Esophagus squamous epithelium (tissue), 4 donors: ENCODE measurements at regions not wholly inside any gene's neighbourhood (a gene's known extent, or its start where the extent isn't known, plus 50 kb on each side); places are given as distances from the start of the nearest gene placed in this dataset.

ENCODE experiments used
- CTCF ChIP-seq, 6 experiments: fragments of 450-650 bp in 4 of 6; fragments of 200-600 bp in 2 of 6; sonication (generic) in 2 of 6; IDR thresholded peaks; one replicate each; pipeline ENCODE4 v1.5.1; 2016 to 2019; ENCODE audit warnings: antibody characterized with exemption in 6 of 6, mild to moderate bottlenecking in 4 of 6, moderate library complexity in 4 of 6
- POLR2A ChIP-seq, 4 donors: fragments of 450-650 bp; IDR thresholded peaks; one replicate each; pipeline ENCODE4 v1.6.1; 2017; ENCODE audit warnings: antibody characterized with exemption in 4 of 4, mild to moderate bottlenecking in 4 of 4, moderate library complexity in 3 of 4

DNA sequence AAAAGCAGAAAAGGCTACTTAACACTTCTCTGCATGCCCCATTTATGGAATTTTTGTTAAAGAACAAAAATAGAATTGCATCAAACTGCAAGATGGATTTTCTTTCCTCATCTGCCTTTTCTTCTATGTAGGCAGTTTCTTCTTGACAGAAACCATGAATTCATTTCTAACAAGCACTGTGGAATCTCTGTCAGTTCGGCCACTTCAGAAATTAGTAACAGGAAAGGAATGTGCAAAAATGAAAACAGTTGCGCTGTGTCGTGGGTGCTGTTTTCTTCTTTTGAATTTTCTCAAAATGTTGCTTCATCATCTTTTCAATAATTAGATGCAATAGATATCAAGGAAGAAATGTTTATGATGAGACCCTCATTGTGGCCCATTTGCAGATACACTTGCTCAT lies 151.6 kb downstream of the FOXB1 start:
- TF ChIP-seq POLR2A (IDR thresholded peaks at IDR 0.05) (no peak), CTCF (IDR thresholded peaks at IDR 0.05) (no peak)
